T-helper 1 cell (primary cell): ENCODE measurements at regions not wholly inside any gene's neighbourhood (a gene's known extent, or its start where the extent isn't known, plus 50 kb on each side); places are given as distances from the start of the nearest gene placed in this dataset.
"Not testable (repeated sequence)": the region's sequence is repeated elsewhere in the genome, so short reads cannot be mapped to it uniquely, and the experiment has no call there.

Source experiments
- DNase-seq, 5 donors: peaks; one replicate each; pipeline ENCODE4 v3.0.0-alpha.2; 2012 to 2020

DNA sequence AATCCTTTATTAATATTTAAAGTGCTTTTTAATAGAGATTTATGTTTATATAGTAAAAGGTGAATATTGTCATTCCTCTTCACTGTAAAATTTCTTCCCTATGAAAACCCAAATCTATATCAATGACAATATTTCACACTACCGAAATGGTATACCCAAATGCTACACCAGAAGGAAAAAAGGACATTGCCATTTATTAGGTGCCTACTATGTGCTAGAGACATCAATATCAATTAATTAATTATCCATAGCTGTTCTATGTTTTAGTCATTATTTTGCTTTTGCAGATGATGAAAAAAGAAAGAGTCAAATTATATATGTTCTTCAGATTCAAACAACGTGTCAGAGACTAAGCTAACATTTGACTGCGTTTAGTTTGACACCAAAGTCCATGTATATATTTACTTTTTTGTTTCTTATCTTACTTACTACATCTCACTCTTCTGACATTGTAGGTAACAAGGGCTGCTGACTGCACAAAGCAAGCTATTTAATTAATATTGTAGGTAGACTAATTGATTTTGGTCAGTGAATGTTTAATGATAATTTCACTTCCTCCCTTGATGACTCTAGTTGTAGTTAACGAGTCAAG lies 614.0 kb upstream of the FOXG1 start:
- no peak for DNase-seq

GRCh38 chr14:28157289-28157869 lies 609.2 kb upstream of the FOXG1 start:
- DNase-seq: no peak

GRCh38 chr14:28157887-28158791 lies 608.4 kb upstream of the FOXG1 start:
- DNase-seq: no peak

DNA sequence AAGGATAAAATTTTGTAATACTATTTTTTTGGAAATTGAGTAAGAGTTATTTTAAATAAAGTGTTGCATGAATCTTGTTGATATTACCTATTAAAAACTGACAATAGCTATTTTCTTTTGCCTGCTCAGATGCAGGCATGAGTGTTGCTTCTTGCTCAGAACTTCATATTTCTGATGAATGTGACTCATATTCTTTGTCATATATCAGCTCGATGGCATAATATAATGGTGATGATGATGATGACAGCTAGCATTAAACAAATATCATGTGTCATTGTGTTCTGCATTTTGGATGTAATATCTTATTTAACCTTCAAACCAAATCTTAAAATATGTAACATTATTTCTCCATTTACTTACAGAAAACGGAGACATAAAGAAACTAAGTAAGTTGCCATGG lies 605.5 kb upstream of the FOXG1 start:
- no peak for DNase-seq

GRCh38 chr14:28163233-28163632 lies 603.4 kb upstream of the FOXG1 start:
- DNase-seq: no peak

- no peak for DNase-seq
Measured at GRCh38 chr14:28163897-28164296, 602.7 kb upstream of the FOXG1 start.

GRCh38 chr14:28187902-28188830 lies 578.4 kb upstream of the FOXG1 start:
- not testable (repeated sequence) for DNase-seq

GRCh38 chr14:28196878-28197277 lies 569.7 kb upstream of the FOXG1 start:
- no peak for DNase-seq

DNA sequence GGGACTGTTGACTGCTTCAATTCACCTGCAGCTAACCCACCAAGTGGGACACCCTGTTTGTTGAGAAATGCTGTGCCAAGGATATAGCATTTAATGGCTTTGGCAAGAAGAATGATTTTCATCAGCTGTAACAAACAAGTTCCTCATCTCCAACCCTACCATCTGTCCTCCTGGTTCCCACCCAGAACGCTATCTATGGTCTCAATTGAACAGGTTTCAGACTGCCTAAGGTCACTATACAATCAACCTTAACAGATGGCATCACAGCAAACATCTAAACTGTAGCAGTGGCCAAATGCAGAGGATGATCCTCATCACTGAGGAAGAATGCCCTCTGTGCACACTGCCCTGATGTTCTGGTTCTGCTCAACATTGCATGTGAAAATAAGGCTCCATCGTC lies 546.2 kb upstream of the FOXG1 start:
- no peak for DNase-seq

GRCh38 chr14:28240909-28241308 lies 525.7 kb upstream of the FOXG1 start:
- DNase-seq: no peak

DNA sequence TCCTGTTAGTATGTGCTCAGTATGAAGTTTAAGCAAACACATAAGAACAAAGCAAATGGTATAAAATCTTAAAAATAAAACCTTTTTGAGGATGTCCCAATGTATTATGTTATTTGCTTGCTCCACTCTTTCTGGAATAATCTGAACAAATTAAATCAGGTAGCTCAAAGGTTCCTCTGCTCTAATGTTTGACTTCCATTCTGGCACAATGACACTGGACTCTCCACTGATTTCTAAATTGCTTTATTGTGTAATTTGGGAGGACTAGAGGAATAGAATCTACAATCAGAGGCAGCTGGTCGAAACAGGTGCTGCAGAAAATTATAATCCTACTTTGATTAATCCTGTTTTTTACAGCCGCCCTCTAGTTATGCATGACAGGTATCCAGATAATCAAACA lies 523.7 kb upstream of the FOXG1 start:
- no peak for DNase-seq

GRCh38 chr14:28243600-28243999 lies 523.0 kb upstream of the FOXG1 start:
- no peak for DNase-seq

GRCh38 chr14:28245216-28245615 lies 521.4 kb upstream of the FOXG1 start:
- DNase-seq: no peak

DNA sequence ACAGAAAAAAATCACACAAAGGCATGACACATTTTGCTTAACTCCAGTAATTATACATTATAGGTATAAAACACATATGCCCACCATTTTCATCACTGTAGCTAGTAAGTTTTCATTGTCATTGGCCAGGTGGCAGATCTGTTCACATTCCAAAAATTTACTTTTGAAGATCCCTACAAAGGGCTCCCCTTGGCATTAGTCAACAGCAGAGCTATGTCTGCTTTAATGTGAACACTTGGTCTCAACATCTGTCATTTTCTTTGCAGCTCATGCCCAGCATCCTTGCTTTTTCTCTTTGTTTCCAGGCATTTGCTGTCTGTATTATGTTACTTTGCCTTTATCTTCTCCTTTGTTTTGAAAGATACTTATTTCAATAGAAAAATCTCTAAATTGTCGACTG lies 519.1 kb upstream of the FOXG1 start:
- no peak for DNase-seq

- DNase-seq: not testable (repeated sequence)
Measured at GRCh38 chr14:28252124-28252523, 514.5 kb upstream of the FOXG1 start.

DNA sequence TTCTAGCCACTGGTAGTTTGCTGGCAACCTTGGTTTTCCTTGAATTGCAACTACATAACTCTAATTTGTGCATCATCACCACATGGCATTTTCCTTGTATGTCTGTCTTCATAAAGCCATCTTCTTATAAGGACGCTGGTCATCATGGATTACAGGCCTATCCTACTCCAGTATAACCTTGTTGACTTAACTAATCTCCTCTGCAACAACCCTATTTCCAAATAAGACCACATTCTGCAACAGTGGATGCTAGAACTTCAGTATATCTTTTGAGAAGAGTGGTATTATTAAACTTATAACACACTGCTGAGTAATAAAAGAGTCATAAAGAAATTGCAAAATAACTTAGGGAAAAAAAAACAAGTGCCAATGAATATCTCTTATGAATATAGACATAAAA lies 511.8 kb upstream of the FOXG1 start:
- no peak for DNase-seq

DNA sequence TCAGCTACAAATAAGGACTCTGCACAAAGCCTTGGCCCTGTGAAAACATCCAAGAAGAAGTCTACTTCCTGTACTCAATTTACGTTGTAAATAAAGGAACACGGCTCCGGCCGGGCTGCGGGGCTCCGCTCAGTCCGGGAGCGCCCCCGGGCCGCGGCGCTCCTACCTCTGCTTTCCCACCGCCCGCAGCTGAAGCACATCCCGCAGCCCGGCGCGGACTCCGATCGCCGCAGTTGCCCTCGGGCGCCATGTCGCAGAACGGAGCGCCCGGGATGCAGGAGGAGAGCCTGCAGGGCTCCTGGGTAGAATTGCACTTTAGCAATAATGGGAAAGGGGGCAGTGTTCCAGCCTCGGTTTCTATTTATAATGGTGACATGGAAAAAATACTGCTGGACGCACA lies 502.3 kb upstream of the FOXG1 start:
- DNase-seq: no peak

DNA sequence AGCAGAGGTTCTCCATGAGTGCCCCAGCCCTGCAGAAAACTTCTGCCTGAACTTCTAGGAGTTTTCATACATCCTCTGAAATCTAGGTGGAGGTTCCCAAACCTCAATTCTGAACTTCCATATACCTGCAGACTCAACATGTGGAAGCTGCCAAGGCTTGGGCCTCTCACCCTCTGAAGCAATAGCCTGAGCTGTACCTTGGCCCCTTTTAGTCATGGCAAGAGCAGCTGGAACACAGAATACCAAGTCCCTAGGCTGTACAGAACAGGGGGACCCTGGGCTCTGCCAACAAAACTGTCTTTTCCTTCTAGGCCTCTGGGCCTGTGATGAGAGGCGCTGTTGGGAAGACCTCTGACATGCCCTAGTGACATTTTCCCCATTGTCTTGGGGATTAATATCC lies 494.3 kb upstream of the FOXG1 start:
- DNase-seq: no peak

DNA sequence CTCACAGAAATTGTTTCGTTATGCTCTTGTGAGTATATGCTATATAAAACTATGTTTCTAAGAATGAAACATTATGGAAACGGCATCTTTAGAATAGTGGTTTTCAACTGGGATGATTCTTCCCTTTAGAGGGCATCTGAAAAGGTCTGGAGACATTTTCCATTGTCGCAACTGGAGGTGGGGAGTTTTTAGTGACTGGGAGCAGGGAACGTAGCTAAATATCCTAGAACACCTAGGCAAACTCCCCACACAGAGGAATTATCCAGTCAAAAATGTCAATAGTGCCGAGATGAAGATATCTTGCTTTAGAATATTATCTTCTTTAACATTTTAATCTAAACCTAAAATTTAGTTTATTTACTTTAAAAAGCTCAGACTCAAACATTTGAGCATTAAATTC lies 486.1 kb upstream of the FOXG1 start:
- no peak for DNase-seq

- no peak for DNase-seq
Measured at GRCh38 chr14:28280997-28281598, 485.5 kb upstream of the FOXG1 start.

DNA sequence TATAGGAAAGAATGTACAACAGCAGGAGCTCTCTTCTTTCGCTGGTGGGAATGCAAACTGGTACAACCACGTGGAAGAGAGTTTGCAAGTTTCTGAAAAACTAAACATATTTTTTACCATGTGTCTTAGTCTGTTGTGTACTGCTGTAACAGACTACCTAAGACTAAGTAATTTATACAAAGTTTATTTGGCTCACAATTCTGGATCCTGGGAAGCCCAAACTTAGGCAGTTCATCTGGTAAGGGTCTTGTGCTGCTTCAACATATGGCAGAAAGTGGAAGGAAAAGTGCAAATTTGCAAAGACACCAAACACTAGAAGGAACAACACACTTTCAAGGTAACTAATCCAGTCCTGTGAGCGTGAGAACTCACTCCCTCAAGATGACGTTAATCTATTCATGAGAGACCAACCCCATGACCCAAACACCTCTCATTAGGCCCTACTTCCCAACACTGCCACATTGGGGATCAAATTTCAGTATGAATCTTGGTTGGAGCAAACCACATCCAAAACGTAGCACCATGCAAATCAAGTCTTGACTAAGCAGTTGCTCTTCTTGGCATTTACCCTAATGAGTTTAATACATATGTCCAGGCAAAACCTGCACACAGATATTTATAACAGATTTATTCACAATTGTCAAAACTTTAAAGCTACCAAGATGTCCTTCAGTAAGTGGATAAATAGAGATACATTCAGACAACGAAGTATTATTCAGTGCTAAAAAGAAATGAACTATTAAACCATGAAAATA lies 481.9 kb upstream of the FOXG1 start:
- DNase-seq: no peak
